ENCODE measurements at regions not wholly inside any gene's neighbourhood (a gene's known extent, or its start where the extent isn't known, plus 50 kb on each side); places are given as distances from the start of the nearest gene placed in this dataset.

DNA sequence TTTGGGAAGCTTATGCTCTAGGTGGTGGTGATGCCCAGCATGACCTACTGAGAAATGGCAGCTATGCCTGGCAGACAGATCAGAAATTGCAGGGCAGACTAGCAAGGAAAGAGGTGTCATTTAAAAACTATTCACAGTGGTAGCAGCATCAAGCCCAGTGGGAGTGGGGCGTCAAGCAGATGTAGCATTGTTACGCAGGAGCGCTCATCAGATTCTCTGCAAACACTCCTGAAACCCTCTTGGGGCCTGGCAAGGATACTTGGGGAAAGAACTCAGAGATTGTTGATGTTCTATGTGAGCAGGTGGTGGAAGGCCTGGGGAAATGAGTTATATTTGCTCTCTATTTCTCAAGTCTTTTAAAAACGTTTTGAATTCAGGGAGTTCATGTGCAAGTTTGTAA is 437.6 kb downstream of the RAPGEF2 start:
- H3K4me3 ChIP-seq (ENCODE audit: low read length): no peak overlapping the region
- no peak overlapping the region for H3K4me2 ChIP-seq (ENCODE audit: low read length)
- no peak for TF ChIP-seq EZH2phosphoT487 (IDR thresholded peaks at IDR 0.05; ENCODE audit: low read depth)
- TF ChIP-seq, protein P1, sequence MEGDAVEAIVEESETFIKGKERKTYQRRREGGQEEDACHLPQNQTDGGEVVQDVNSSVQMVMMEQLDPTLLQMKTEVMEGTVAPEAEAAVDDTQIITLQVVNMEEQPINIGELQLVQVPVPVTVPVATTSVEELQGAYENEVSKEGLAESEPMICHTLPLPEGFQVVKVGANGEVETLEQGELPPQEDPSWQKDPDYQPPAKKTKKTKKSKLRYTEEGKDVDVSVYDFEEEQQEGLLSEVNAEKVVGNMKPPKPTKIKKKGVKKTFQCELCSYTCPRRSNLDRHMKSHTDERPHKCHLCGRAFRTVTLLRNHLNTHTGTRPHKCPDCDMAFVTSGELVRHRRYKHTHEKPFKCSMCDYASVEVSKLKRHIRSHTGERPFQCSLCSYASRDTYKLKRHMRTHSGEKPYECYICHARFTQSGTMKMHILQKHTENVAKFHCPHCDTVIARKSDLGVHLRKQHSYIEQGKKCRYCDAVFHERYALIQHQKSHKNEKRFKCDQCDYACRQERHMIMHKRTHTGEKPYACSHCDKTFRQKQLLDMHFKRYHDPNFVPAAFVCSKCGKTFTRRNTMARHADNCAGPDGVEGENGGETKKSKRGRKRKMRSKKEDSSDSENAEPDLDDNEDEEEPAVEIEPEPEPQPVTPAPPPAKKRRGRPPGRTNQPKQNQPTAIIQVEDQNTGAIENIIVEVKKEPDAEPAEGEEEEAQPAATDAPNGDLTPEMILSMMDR (IDR thresholded peaks at IDR 0.05; ENCODE audit: low read depth, low read length): no peak
- no peak overlapping the region for H2AFZ ChIP-seq (ENCODE audit: low read depth, low read length)
- H3K4me1 ChIP-seq (ENCODE audit: low read length): no peaks in the 10 kb centered on the region
- H3K27me3 ChIP-seq (ENCODE audit: low read depth, low read length): no peaks in the 10 kb centered on the region
- no peaks in the 10 kb centered on the region for H3K9me3 ChIP-seq (ENCODE audit: insufficient read depth, low read length)
- H3K27ac ChIP-seq (ENCODE audit: low read length): no peak overlapping the region
- no peaks in the 10 kb centered on the region for H3K36me3 ChIP-seq (replicated peaks; ENCODE audit: low read depth, low read length)
- H3K9ac ChIP-seq (ENCODE audit: low read length): no peak overlapping the region
- no peaks in the 10 kb centered on the region for H4K20me1 ChIP-seq (ENCODE audit: insufficient read depth, low read length)
- H3K79me2 ChIP-seq (ENCODE audit: low read length): no peaks in the 10 kb centered on the region

DNA sequence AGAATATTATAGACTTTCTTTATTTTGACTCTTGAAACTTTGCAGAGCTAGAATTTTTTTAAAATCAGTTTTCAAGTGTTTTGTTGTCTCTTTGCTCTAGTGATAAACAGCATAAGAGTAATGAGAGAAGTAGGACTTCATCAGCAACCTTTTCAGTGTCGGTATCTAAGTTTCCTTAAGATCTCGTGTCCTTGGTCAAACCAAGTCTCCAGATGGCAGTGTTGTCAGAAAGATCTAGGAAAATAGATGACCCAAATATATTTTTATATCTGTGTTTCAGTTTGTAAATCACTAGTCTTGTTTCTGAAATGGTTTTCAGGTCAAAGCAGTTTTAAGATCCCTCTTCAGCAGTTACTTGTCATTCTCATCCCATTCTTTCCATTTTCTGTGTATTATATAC is 438.3 kb downstream of the RAPGEF2 start:
- H3K9me3 ChIP-seq (ENCODE audit: insufficient read depth, low read length): no peaks in the 10 kb centered on the region
- H3K27ac ChIP-seq (ENCODE audit: low read length): no peak overlapping the region
- no peak overlapping the region for H2AFZ ChIP-seq (ENCODE audit: low read depth, low read length)
- H3K79me2 ChIP-seq (ENCODE audit: low read length): no peaks in the 10 kb centered on the region
- no peak overlapping the region for H3K9ac ChIP-seq (ENCODE audit: low read length)
- no peak for TF ChIP-seq EZH2phosphoT487 (IDR thresholded peaks at IDR 0.05; ENCODE audit: low read depth)
- TF ChIP-seq, protein P1 (IDR thresholded peaks at IDR 0.05; ENCODE audit: low read depth, low read length): no peak
- no peak overlapping the region for H3K4me3 ChIP-seq (ENCODE audit: low read length)
- no peaks in the 10 kb centered on the region for H3K27me3 ChIP-seq (ENCODE audit: low read depth, low read length)
- H3K4me1 ChIP-seq (ENCODE audit: low read length): no peaks in the 10 kb centered on the region
- no peaks in the 10 kb centered on the region for H4K20me1 ChIP-seq (ENCODE audit: insufficient read depth, low read length)
- H3K4me2 ChIP-seq (ENCODE audit: low read length): no peak overlapping the region
- no peaks in the 10 kb centered on the region for H3K36me3 ChIP-seq (replicated peaks; ENCODE audit: low read depth, low read length)

DNA sequence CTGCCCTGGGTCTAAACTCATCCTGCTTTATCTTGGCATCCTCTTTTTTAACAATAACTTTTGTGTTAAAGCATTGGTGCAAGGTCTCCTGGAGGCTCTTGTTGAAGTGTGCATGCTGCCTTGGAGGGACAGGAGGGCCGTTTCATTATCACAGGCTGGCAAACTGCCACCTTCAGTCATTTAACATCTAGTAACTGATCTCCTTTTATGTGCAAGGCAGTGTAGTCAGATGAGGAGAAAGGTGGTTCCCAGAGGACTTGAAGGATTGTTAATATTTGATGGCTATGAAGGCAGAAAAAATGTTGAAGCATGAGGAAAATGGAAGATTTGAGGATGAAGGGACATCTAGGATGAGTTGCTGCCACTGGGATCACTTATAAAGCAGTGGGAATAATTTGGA is 439.4 kb downstream of the RAPGEF2 start:
- Histone ChIP-seq H3K4me2 (ENCODE audit: low read length) (no peak overlapping the region), H3K4me3 (ENCODE audit: low read length) (no peak overlapping the region), H3K27ac (ENCODE audit: low read length) (no peak overlapping the region), H3K9me3 (ENCODE audit: insufficient read depth, low read length) (no peaks in the 10 kb centered on the region), H3K9ac (ENCODE audit: low read length) (no peak overlapping the region), H4K20me1 (ENCODE audit: insufficient read depth, low read length) (no peaks in the 10 kb centered on the region), H3K27me3 (ENCODE audit: low read depth, low read length) (no peaks in the 10 kb centered on the region), H2AFZ (ENCODE audit: low read depth, low read length) (no peak overlapping the region), H3K79me2 (ENCODE audit: low read length) (no peaks in the 10 kb centered on the region), H3K36me3 (replicated peaks; ENCODE audit: low read depth, low read length) (no peaks in the 10 kb centered on the region), H3K4me1 (ENCODE audit: low read length) (no peaks in the 10 kb centered on the region)
- TF ChIP-seq, protein P1 (IDR thresholded peaks at IDR 0.05; ENCODE audit: low read depth, low read length): no peak
- no peak for TF ChIP-seq EZH2phosphoT487 (IDR thresholded peaks at IDR 0.05; ENCODE audit: low read depth)

DNA sequence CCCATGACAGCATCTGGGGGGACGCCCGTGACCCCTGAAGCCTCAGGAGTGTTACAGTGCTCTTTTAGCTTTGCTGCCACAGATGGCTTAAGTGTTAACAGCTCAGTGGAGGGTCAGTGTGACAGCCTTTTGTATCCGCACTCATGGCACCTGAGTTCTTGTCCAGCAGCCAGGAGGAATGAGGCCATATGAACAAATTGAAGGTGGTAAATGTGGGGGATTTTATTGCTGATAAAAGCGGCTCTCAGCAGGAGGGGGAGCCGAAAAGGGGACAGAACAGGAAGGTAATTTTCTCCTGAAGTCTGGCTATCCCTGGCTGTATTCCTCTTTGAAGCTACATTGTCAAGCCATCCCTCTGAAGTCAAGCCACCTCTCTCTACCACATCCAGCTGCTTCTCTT is 441.0 kb downstream of the RAPGEF2 start:
- Histone ChIP-seq H3K79me2 (ENCODE audit: low read length) (no peaks in the 10 kb centered on the region), H3K27me3 (ENCODE audit: low read depth, low read length) (no peaks in the 10 kb centered on the region), H3K36me3 (replicated peaks; ENCODE audit: low read depth, low read length) (no peaks in the 10 kb centered on the region), H3K9me3 (ENCODE audit: insufficient read depth, low read length) (no peaks in the 10 kb centered on the region), H4K20me1 (ENCODE audit: insufficient read depth, low read length) (no peaks in the 10 kb centered on the region), H3K9ac (ENCODE audit: low read length) (no peak overlapping the region), H2AFZ (ENCODE audit: low read depth, low read length) (no peak overlapping the region), H3K27ac (ENCODE audit: low read length) (no peak overlapping the region), H3K4me1 (ENCODE audit: low read length) (no peaks in the 10 kb centered on the region), H3K4me2 (ENCODE audit: low read length) (no peak overlapping the region), H3K4me3 (ENCODE audit: low read length) (no peak overlapping the region)
- TF ChIP-seq, protein P1 (IDR thresholded peaks at IDR 0.05; ENCODE audit: low read depth, low read length): no peak
- TF ChIP-seq EZH2phosphoT487 (IDR thresholded peaks at IDR 0.05; ENCODE audit: low read depth): no peak

All from OCI-LY3 (cell line).